HEK293 (cell line): ENCODE measurements at regions not wholly inside any gene's neighbourhood (a gene's known extent, or its start where the extent isn't known, plus 50 kb on each side); places are given as distances from the start of the nearest gene placed in this dataset.

Source experiments
- CTCF ChIA-PET: fragments of 350-600 bp; formaldehyde crosslinking; extraction: SDS; loops from one replicate; lab custom pipeline; 2021; ENCODE audit warnings: antibody characterized with exemption; lab: Yijun Ruan, JAX
- POLR2A ChIA-PET: fragments of 300-600 bp; formaldehyde crosslinking; extraction: SDS; loops from one replicate; lab custom pipeline; 2020; ENCODE audit warnings: antibody characterized with exemption, inconsistent platforms; lab: Yijun Ruan, JAX
- H3K27ac ChIP-seq: fragments of 200-500 bp; sonication (Bioruptor generic); 2 replicates; pipeline ENCODE4 v1.5.1; 2014; ENCODE audit warnings: low read depth, low read length, control low read depth, inconsistent platforms; ENCODE audit errors: extremely low read depth
- H3K36me3 ChIP-seq, 2 experiments: fragments of 200-500 bp in 1 of 2; sonication (Bioruptor generic) in 1 of 2; 1 replicate in 1 of 2; 2 replicates in 1 of 2; pipeline ENCODE4 v1.5.1; 2014 to 2017; ENCODE audit warnings: inconsistent platforms in 2 of 2, low read length in 2 of 2; ENCODE audit not compliant: control insufficient read depth in 2 of 2, insufficient read depth in 1 of 2
- H3K4me1 ChIP-seq: fragments of 200-500 bp; sonication (Bioruptor generic); 2 replicates; pipeline ENCODE4 v1.5.1; 2014; ENCODE audit warnings: mild to moderate bottlenecking, low read length, inconsistent platforms; ENCODE audit not compliant: control insufficient read depth, insufficient read depth
- H3K4me3 ChIP-seq: 2 replicates; pipeline ENCODE4 v1.5.1; 2011; ENCODE audit warnings: low read depth, mild to moderate bottlenecking, control low read depth, low read length, moderate library complexity
- H3K9me3 ChIP-seq: fragments of 200-500 bp; sonication (Bioruptor generic); 2 replicates; pipeline ENCODE4 v1.5.1; 2014; ENCODE audit warnings: low read depth, low read length, inconsistent platforms; ENCODE audit not compliant: control insufficient read depth, insufficient read depth
- GLIS2 ChIP-seq: fragments of 450-650 bp; formaldehyde crosslinking; IDR thresholded peaks from 2 replicates; pipeline ENCODE4 v1.5.1; 2016; ENCODE audit warnings: missing biosample characterization, missing genetic modification characterization
- MZF1 ChIP-seq: fragments of 450-650 bp; formaldehyde crosslinking; IDR thresholded peaks from 2 replicates; pipeline ENCODE4 v1.5.1; 2017; ENCODE audit warnings: missing biosample characterization, missing genetic modification characterization, borderline replicate concordance
- REPIN1 ChIP-seq: fragments of 450-650 bp; formaldehyde crosslinking; IDR thresholded peaks from 2 replicates; pipeline ENCODE4 v1.5.1; 2017; ENCODE audit warnings: missing biosample characterization, missing genetic modification characterization, low read depth
- TSHZ1 ChIP-seq: fragments of 450-650 bp; formaldehyde crosslinking; IDR thresholded peaks from 2 replicates; pipeline ENCODE4 v1.5.1; 2016; ENCODE audit warnings: missing biosample characterization, missing genetic modification characterization, borderline replicate concordance
- ZBTB17 ChIP-seq: fragments of 450-650 bp; formaldehyde crosslinking; IDR thresholded peaks from 2 replicates; pipeline ENCODE4 v1.5.1; 2016; ENCODE audit warnings: missing biosample characterization, missing genetic modification characterization
- ZBTB44 ChIP-seq: fragments of 450-650 bp; IDR thresholded peaks from 2 replicates; pipeline ENCODE4 v1.5.1; 2018; ENCODE audit warnings: missing biosample characterization, mild to moderate bottlenecking, missing genetic modification characterization
- ZNF155 ChIP-seq: fragments of 450-650 bp; formaldehyde crosslinking; IDR thresholded peaks from 2 replicates; pipeline ENCODE4 v1.5.1; 2016; ENCODE audit warnings: missing biosample characterization, missing genetic modification characterization
- ZNF169 ChIP-seq: fragments of 450-650 bp; formaldehyde crosslinking; IDR thresholded peaks from 2 replicates; pipeline ENCODE4 v1.5.1; 2016; ENCODE audit warnings: missing biosample characterization, missing genetic modification characterization
- ZNF302 ChIP-seq: fragments of 450-650 bp; formaldehyde crosslinking; IDR thresholded peaks from 2 replicates; pipeline ENCODE4 v1.5.1; 2016; ENCODE audit warnings: missing biosample characterization, missing genetic modification characterization, low read depth
- ZNF311 ChIP-seq: fragments of 450-650 bp; formaldehyde crosslinking; IDR thresholded peaks from 2 replicates; pipeline ENCODE4 v1.5.1; 2017; ENCODE audit warnings: missing biosample characterization, missing genetic modification characterization, borderline replicate concordance
- ZNF324 ChIP-seq: fragments of 450-650 bp; formaldehyde crosslinking; IDR thresholded peaks from 2 replicates; pipeline ENCODE4 v1.5.1; 2016; ENCODE audit warnings: missing biosample characterization, missing genetic modification characterization
- ZNF341 ChIP-seq: fragments of 450-650 bp; formaldehyde crosslinking; IDR thresholded peaks from 2 replicates; pipeline ENCODE4; 2016; ENCODE audit warnings: low read depth, missing biosample characterization, missing genetic modification characterization
- ZNF391 ChIP-seq: fragments of 450-650 bp; formaldehyde crosslinking; IDR thresholded peaks from 2 replicates; pipeline ENCODE4 v1.5.1; 2016; ENCODE audit warnings: low read depth, missing biosample characterization, missing genetic modification characterization, borderline replicate concordance
- ZNF48 ChIP-seq: fragments of 450-650 bp; formaldehyde crosslinking; IDR thresholded peaks from 2 replicates; pipeline ENCODE4 v1.5.1; 2016; ENCODE audit warnings: missing biosample characterization, missing genetic modification characterization
- ZNF610 ChIP-seq: fragments of 450-650 bp; formaldehyde crosslinking; IDR thresholded peaks from 2 replicates; pipeline ENCODE4 v1.5.1; 2016; ENCODE audit warnings: missing biosample characterization, missing genetic modification characterization, borderline replicate concordance
- ZNF701 ChIP-seq: fragments of 450-650 bp; formaldehyde crosslinking; IDR thresholded peaks from 2 replicates; pipeline ENCODE4 v1.5.1; 2016; ENCODE audit warnings: missing biosample characterization, missing genetic modification characterization
- ZNF76 ChIP-seq: fragments of 450-650 bp; formaldehyde crosslinking; IDR thresholded peaks from 2 replicates; pipeline ENCODE4; 2016; ENCODE audit warnings: low read depth, missing biosample characterization, missing genetic modification characterization, borderline replicate concordance
- ZNF768 ChIP-seq: fragments of 450-650 bp; formaldehyde crosslinking; IDR thresholded peaks from 2 replicates; pipeline ENCODE4 v1.5.1; 2018; ENCODE audit warnings: missing biosample characterization, mild to moderate bottlenecking, missing genetic modification characterization
- ZNF777 ChIP-seq: fragments of 450-650 bp; formaldehyde crosslinking; IDR thresholded peaks from 2 replicates; pipeline ENCODE4 v1.5.1; 2017; ENCODE audit warnings: missing biosample characterization, missing genetic modification characterization, borderline replicate concordance
- ZNF791 ChIP-seq: fragments of 450-650 bp; formaldehyde crosslinking; IDR thresholded peaks from 2 replicates; pipeline ENCODE4 v1.5.1; 2016; ENCODE audit warnings: missing biosample characterization, missing genetic modification characterization
- ZNF843 ChIP-seq: fragments of 450-650 bp; formaldehyde crosslinking; IDR thresholded peaks from 2 replicates; pipeline ENCODE4 v1.5.1; 2016; ENCODE audit warnings: missing biosample characterization, missing genetic modification characterization
- ZSCAN23 ChIP-seq: fragments of 450-650 bp; formaldehyde crosslinking; IDR thresholded peaks from 2 replicates; pipeline ENCODE4 v1.5.1; 2016; ENCODE audit warnings: missing biosample characterization, missing genetic modification characterization
- ZSCAN30 ChIP-seq: fragments of 450-650 bp; IDR thresholded peaks from 2 replicates; pipeline ENCODE4 v1.5.1; 2018; ENCODE audit warnings: missing biosample characterization, mild to moderate bottlenecking, missing genetic modification characterization, moderate library complexity

GRCh38 chr6:40720375-40720748, 133.2 kb upstream of the LRFN2 start (continued):
- TF ChIP-seq ZNF341 (tag by site-specific recombination) (no peak), ZNF76 (tag by site-specific recombination) (no peak), GLIS2 (no peak), TSHZ1 (tag by site-specific recombination) (no peak)

GRCh38 chr6:40719671-40720374, 132.7 kb upstream of the LRFN2 start:
- no peak overlapping the region for H3K27ac ChIP-seq
- H3K36me3 ChIP-seq = no peaks in the 10 kb centered on the region
- H3K4me1 ChIP-seq = no peaks in the 10 kb centered on the region
- H3K4me3 ChIP-seq = no peak overlapping the region
- ChIA-PET POLR2A (no interaction called here), CTCF (interaction anchor here (0.7 kb wide), 1 partner anchor 11 kb away, joined by 3 read pairs; no protein-coding TSS in a partner anchor)
- TF ChIP-seq ZNF610 (tag by site-specific recombination) (no peak), ZNF791 (no peak), ZNF302 (tag by site-specific recombination) (no peak), ZNF324 (tag by site-specific recombination) (no peak), ZBTB17 (tag by site-specific recombination) (peak; percentile 69)
- no peaks in the 10 kb centered on the region for H3K9me3 ChIP-seq

GRCh38 chr6:40718401-40718800, 131.2 kb upstream of the LRFN2 start:
- ChIA-PET POLR2A (no interaction called here), CTCF (interaction anchor here (0.7 to 0.9 kb wide), 2 partner anchors 12 to 16 kb away, joined by 3 to 4 read pairs; no protein-coding TSS in a partner anchor)
- Histone ChIP-seq H3K36me3 (no peaks in the 10 kb centered on the region), H3K9me3 (no peaks in the 10 kb centered on the region), H3K4me3 (no peak overlapping the region), H3K27ac (no peak overlapping the region), H3K4me1 (no peaks in the 10 kb centered on the region)
- TF ChIP-seq ZNF843 (tag by site-specific recombination) (no peak), ZNF311 (tag by site-specific recombination) (no peak), ZNF391 (tag by site-specific recombination) (no peak), REPIN1 (no peak), ZSCAN23 (no peak), ZNF169 (no peak)

GRCh38 chr6:40717411-40718057, 130.4 kb upstream of the LRFN2 start:
- Histone ChIP-seq H3K4me3 (no peak overlapping the region), H3K9me3 (no peaks in the 10 kb centered on the region), H3K27ac (no peak overlapping the region), H3K36me3 (no peaks in the 10 kb centered on the region), H3K4me1 (no peaks in the 10 kb centered on the region)
- TF ChIP-seq ZNF76 (tag by site-specific recombination) (no peak), ZBTB44 (no peak), ZNF48 (no peak), GLIS2 (no peak), ZSCAN30 (tag by site-specific recombination) (no peak), ZNF155 (no peak), ZNF777 (no peak), ZNF768 (no peak), MZF1 (tag by site-specific recombination) (no peak), ZNF701 (tag by site-specific recombination) (no peak)
- ChIA-PET POLR2A (no interaction called here), CTCF (interaction anchor here (1.1 kb wide), 1 partner anchor 167 kb away, joined by 4 read pairs; no protein-coding TSS in a partner anchor)
